ENCODE measurements at regions not wholly inside any gene's neighbourhood (a gene's known extent, or its start where the extent isn't known, plus 50 kb on each side); places are given as distances from the start of the nearest gene placed in this dataset.

DNA sequence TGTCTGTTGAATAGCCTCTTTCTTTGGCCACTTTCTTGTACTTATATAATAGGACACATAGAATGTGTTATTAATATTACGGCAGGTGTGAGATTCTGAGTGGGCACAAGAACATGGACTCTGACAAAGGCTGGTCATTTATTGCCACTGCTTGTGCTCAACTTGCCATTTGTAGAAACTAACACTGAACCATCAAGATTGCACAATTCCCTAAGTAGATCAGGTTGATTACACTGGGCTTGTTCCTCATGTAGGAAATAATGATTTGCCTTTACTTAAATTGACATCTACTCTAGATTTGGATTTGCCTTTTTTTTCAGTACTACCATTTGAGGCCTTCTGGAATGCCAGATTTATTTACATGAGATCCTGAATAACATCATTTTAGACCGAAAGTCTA, 342.7 kb upstream of the CWC22 start:
- no peak for ATAC-seq
- no peaks in the 10 kb centered on the region for H3K36me3 ChIP-seq (ENCODE audit: low read depth)
- no peaks in the 10 kb centered on the region for H3K4me1 ChIP-seq (ENCODE audit: low read depth)
- no peak overlapping the region for H3K4me3 ChIP-seq
- no peak for DNase-seq
- no peaks in the 10 kb centered on the region for H3K9me3 ChIP-seq
- intact Hi-C loops (cut with DNase I, micrococcal nuclease), result no loop called here
- TF ChIP-seq, protein P1, sequence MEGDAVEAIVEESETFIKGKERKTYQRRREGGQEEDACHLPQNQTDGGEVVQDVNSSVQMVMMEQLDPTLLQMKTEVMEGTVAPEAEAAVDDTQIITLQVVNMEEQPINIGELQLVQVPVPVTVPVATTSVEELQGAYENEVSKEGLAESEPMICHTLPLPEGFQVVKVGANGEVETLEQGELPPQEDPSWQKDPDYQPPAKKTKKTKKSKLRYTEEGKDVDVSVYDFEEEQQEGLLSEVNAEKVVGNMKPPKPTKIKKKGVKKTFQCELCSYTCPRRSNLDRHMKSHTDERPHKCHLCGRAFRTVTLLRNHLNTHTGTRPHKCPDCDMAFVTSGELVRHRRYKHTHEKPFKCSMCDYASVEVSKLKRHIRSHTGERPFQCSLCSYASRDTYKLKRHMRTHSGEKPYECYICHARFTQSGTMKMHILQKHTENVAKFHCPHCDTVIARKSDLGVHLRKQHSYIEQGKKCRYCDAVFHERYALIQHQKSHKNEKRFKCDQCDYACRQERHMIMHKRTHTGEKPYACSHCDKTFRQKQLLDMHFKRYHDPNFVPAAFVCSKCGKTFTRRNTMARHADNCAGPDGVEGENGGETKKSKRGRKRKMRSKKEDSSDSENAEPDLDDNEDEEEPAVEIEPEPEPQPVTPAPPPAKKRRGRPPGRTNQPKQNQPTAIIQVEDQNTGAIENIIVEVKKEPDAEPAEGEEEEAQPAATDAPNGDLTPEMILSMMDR (IDR thresholded peaks at IDR 0.05), result no peak

DNA sequence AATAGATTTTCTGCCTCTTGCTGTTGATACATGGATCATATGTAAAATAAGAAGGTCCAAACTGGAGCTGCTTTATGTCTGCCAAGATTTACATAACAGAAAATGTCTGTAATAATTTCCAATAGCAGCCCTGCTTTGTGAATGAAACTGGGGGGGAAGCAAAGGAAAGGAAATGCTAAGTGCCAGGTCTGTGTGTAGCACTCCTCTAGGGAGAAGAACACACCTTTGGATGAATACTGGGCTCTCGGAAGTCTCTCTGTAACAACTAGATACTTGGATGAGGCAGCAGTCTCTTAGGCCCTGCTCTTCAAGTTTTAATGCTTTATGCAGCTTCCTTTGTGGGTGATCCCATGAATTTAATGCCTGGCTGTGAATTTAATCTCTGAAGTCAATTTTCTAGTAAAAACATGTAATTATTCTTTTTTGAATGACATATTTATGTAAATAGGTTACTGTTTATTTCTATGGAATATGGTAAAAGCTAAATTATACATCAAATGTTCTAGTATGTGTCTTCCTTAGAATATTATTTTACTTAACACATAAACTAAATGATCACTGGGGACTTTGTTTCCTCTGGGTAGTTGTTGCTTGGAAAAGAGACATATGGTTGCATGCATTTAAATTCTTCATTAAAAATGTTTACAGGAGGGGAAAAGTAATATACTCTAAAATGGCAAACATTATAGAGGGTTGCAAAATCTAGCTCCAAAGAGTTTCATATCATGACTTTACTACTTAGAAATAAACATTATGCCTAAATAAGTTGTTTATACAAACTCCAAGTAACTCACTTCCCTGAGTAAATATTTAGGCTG, 336.6 kb upstream of the CWC22 start:
- TF ChIP-seq, protein P1 (IDR thresholded peaks at IDR 0.05), result no peak
- Histone ChIP-seq H3K36me3 (ENCODE audit: low read depth) (no peaks in the 10 kb centered on the region), H3K4me1 (ENCODE audit: low read depth) (no peaks in the 10 kb centered on the region), H3K9me3 (peaks cover 4% of the 10 kb centered on the region), H3K4me3 (no peak overlapping the region)
- ATAC-seq (no peak), DNase-seq (no peak)
- intact Hi-C loops (cut with DNase I, micrococcal nuclease), result no loop called here

DNA sequence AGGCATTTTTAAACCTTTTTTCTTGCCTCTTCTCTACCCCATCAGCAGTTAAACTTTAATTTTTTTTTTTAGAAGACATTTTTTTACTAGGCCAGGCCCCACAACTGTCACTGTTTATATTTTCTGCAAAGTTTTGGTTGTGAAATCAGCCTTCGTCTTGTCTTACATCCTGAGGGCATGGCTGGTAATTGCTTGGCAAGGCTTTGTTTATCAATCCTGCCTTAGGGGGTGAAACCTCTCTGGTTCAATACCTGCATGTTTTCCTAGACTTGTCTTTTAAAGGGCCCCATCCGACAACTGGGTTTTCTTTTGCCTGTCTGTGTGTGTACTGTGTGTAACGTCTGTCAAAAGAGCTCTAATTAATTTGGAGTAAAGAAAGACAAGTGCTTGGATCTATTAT, 330.0 kb upstream of the CWC22 start:
- H3K4me3 ChIP-seq, result no peak overlapping the region
- no peaks in the 10 kb centered on the region for H3K36me3 ChIP-seq (ENCODE audit: low read depth)
- peaks cover 35% of the 10 kb centered on the region for H3K9me3 ChIP-seq
- no peak for DNase-seq
- TF ChIP-seq, protein P1 (IDR thresholded peaks at IDR 0.05), result no peak
- H3K4me1 ChIP-seq (ENCODE audit: low read depth), result no peaks in the 10 kb centered on the region
- no peak for ATAC-seq
- intact Hi-C loops (cut with DNase I, micrococcal nuclease), result no loop called here

DNA sequence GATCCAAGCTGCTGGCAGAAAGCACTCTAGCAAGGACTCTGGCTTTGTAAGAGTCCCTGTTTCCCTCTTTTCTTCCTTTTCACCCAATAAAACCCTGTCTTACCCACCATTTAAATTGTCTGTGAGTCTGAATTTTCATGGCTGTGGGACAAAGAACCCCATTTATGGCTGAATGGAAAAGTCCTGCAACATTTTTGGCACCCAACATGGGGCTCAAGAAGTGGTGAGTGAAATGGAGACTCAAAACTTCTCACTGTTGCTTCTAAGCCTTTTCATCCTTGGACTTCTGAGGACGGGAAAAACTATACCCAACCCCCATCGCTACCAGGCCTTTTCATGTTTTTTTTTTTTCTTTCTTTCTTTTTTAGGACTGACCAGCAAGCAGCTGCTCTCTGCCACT, 329.5 kb upstream of the CWC22 start:
- no peaks in the 10 kb centered on the region for H3K4me1 ChIP-seq (ENCODE audit: low read depth)
- TF ChIP-seq, protein P1 (IDR thresholded peaks at IDR 0.05), result no peak
- intact Hi-C loops (cut with DNase I, micrococcal nuclease), result no loop called here
- H3K9me3 ChIP-seq, result peaks cover 35% of the 10 kb centered on the region
- no peak for ATAC-seq
- DNase-seq, result no peak
- H3K36me3 ChIP-seq (ENCODE audit: low read depth), result no peaks in the 10 kb centered on the region
- H3K4me3 ChIP-seq, result no peak overlapping the region

- Histone ChIP-seq H3K36me3 (ENCODE audit: low read depth) (no peaks in the 10 kb centered on the region), H3K9me3 (peaks cover 35% of the 10 kb centered on the region), H3K4me3 (no peak overlapping the region), H3K4me1 (ENCODE audit: low read depth) (no peaks in the 10 kb centered on the region)
- DNase-seq, result no peak
- TF ChIP-seq, protein P1 (IDR thresholded peaks at IDR 0.05), result no peak
- intact Hi-C loops (cut with DNase I, micrococcal nuclease), result no loop called here
- ATAC-seq, result no peak
Measured at GRCh38 chr2:180334514-180334913, 327.4 kb upstream of the CWC22 start.
